Liver (tissue), 3 donors: ENCODE measurements at regions not wholly inside any gene's neighbourhood (a gene's known extent, or its start where the extent isn't known, plus 50 kb on each side); places are given as distances from the start of the nearest gene placed in this dataset.

Experiments
- CTCF ChIP-seq: fragments of 150-350 bp; IDR thresholded peaks from 2 replicates; pipeline ENCODE4 v1.5.1; 2017; ENCODE audit warnings: improper control_type of control experiment, low read depth, low read length; ENCODE audit not compliant: missing input control
- EGR1 ChIP-seq, 2 donors: IDR thresholded peaks; 2 replicates each; pipeline ENCODE4 v1.6.1; 2016 to 2018; ENCODE audit warnings: antibody characterized with exemption in 2 of 2, low read depth in 2 of 2
- GABPA ChIP-seq, 2 donors: IDR thresholded peaks in 1 of 2; conservative IDR thresholded peaks in 1 of 2; 2 replicates each; pipeline ENCODE4 v1.6.1; 2016; ENCODE audit warnings: antibody characterized with exemption in 2 of 2, mild to moderate bottlenecking in 1 of 2, moderate library complexity in 1 of 2
- JUND ChIP-seq, 2 donors: IDR thresholded peaks; 2 replicates each; pipeline ENCODE4 v1.6.1; 2016; ENCODE audit warnings: antibody characterized with exemption in 2 of 2
- MAX ChIP-seq: IDR thresholded peaks from 2 replicates; pipeline ENCODE4 v1.6.1; 2016; ENCODE audit warnings: antibody characterized with exemption
- NR2F2 ChIP-seq: IDR thresholded peaks from 2 replicates; pipeline ENCODE4 v1.6.1; 2016; ENCODE audit warnings: antibody characterized with exemption
- RAD21 ChIP-seq, 2 donors: IDR thresholded peaks; 2 replicates each; pipeline ENCODE4 v1.6.1; 2016; ENCODE audit warnings: antibody characterized with exemption in 2 of 2, mild to moderate bottlenecking in 2 of 2
- REST ChIP-seq: IDR thresholded peaks from 2 replicates; pipeline ENCODE4 v1.6.1; 2016; ENCODE audit warnings: antibody characterized with exemption, mild to moderate bottlenecking
- RXRA ChIP-seq, 2 donors: IDR thresholded peaks; 2 replicates each; pipeline ENCODE4 v1.6.1; 2017 to 2018; ENCODE audit warnings: antibody characterized with exemption in 2 of 2, mild to moderate bottlenecking in 1 of 2
- TAF1 ChIP-seq: conservative IDR thresholded peaks from 2 replicates; pipeline ENCODE4 v1.6.1; 2016; ENCODE audit warnings: antibody characterized with exemption, mild to moderate bottlenecking
- YY1 ChIP-seq: IDR thresholded peaks from 2 replicates; pipeline ENCODE4 v1.6.1; 2016; ENCODE audit warnings: antibody characterized with exemption, mild to moderate bottlenecking
- donor health status: healthy.
- donor health status: healthy.

- TF ChIP-seq CTCF = no peak
- TF ChIP-seq MAX = no peak
- no peak for TF ChIP-seq GABPA (IDR thresholded peaks at IDR 0.05 in 1 of 2, conservative IDR thresholded peaks at IDR 0.05 in 1 of 2)
- no peak for TF ChIP-seq REST
- TF ChIP-seq RAD21 (IDR thresholded peaks at IDR 0.05) = no peak
- no peak for TF ChIP-seq YY1
- TF ChIP-seq RXRA (IDR thresholded peaks at IDR 0.05) = no peak
- no peak for TF ChIP-seq NR2F2
- TF ChIP-seq EGR1 (IDR thresholded peaks at IDR 0.05; ENCODE audit: low read depth in 2 of 2) = no peak
- TF ChIP-seq TAF1 = no peak
- TF ChIP-seq JUND (IDR thresholded peaks at IDR 0.05) = no peak
These were observed 558.2 kb upstream of the LINC00305 start for GRCh38 chr18:64707052-64707451.
